ENCODE measurements at regions not wholly inside any gene's neighbourhood (a gene's known extent, or its start where the extent isn't known, plus 50 kb on each side); places are given as distances from the start of the nearest gene placed in this dataset.

GRCh38 chr4:178309890-178310289 lies 867.7 kb upstream of the AGA start:
- TF ChIP-seq CTCF (IDR thresholded peaks at IDR 0.05; ENCODE audit: low read length) (no peak), EZH2 (optimal IDR thresholded peaks at IDR 0.05; ENCODE audit: low read depth, low read length) (no peak), EZH2phosphoT487 (IDR thresholded peaks at IDR 0.05; ENCODE audit: low read length) (no peak)

Measured in MM.1S (cell line).